ENCODE measurements at regions not wholly inside any gene's neighbourhood (a gene's known extent, or its start where the extent isn't known, plus 50 kb on each side); places are given as distances from the start of the nearest gene placed in this dataset.

DNA sequence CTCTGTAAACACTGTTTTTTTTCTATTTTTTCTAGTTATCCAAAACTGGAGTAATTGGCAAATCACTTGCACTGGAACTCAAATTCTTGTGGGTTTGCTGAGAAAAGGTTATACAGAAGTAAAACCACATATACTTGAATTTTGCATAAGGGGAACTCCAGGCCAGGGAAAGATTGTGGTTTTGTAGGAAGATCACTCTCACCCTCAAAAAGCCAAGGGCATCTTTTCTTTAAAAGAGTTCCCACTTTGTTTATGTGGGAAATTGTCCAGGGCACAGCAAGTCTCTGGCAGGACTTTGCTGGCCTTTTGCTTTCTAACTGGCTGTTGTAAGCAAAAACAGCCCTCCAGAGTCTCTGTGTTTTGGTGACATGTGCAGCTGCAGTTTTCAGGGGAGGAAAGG, 340.3 kb upstream of the RBMS3 start:
- peak overlapping the region in 1 of 2 donors; percentile 9 for H3K4me3 ChIP-seq (ENCODE audit: low read length in 2 of 2)
- peaks cover 10% of the 10 kb centered on the region for H3K4me1 ChIP-seq (ENCODE audit: control insufficient read depth, insufficient read depth, low read length)
- H3K9me3 ChIP-seq (ENCODE audit: control insufficient read depth in 2 of 2, low read length in 2 of 2) = no peaks in the 10 kb centered on the region
- peak overlapping the region; percentile 32 for H3K27ac ChIP-seq (ENCODE audit: low read length)
- no peaks in the 10 kb centered on the region for H3K36me3 ChIP-seq (ENCODE audit: control insufficient read depth in 2 of 2, insufficient read depth in 2 of 2, low read length in 2 of 2)
- no peaks in the 10 kb centered on the region for H3K27me3 ChIP-seq (ENCODE audit: control insufficient read depth in 1 of 2, insufficient read depth in 2 of 2, low read length in 2 of 2)
- no peak overlapping the region for H3K9ac ChIP-seq (ENCODE audit: low read length in 2 of 2)

DNA sequence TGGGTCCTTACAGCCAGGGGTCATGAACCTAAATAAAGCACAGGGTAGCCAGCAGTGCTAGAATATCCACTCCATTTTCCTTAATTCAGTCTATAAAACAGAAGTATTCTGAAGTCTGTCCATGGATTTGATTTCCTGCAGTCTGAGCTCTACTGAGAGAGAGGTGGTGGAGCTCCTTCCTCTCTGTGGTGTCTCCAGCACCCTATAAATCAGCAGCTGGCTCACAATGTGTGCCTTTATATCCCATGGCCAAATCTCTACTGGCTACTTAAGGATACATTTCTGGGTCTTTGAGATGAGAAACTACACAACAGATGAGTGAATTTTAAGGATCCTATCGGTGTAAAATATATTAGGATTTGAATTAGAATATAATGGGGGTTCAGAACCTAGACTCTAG, 339.9 kb upstream of the RBMS3 start:
- Histone ChIP-seq H3K27me3 (ENCODE audit: control insufficient read depth in 1 of 2, insufficient read depth in 2 of 2, low read length in 2 of 2) (no peaks in the 10 kb centered on the region), H3K27ac (ENCODE audit: low read length) (peak overlapping the region; percentile 32), H3K36me3 (ENCODE audit: control insufficient read depth in 2 of 2, insufficient read depth in 2 of 2, low read length in 2 of 2) (no peaks in the 10 kb centered on the region), H3K9me3 (ENCODE audit: control insufficient read depth in 2 of 2, low read length in 2 of 2) (no peaks in the 10 kb centered on the region), H3K4me1 (ENCODE audit: control insufficient read depth, insufficient read depth, low read length) (peaks cover 10% of the 10 kb centered on the region), H3K4me3 (ENCODE audit: low read length in 2 of 2) (peak overlapping the region in 1 of 2 donors; percentile 9), H3K9ac (ENCODE audit: low read length in 2 of 2) (no peak overlapping the region)

DNA sequence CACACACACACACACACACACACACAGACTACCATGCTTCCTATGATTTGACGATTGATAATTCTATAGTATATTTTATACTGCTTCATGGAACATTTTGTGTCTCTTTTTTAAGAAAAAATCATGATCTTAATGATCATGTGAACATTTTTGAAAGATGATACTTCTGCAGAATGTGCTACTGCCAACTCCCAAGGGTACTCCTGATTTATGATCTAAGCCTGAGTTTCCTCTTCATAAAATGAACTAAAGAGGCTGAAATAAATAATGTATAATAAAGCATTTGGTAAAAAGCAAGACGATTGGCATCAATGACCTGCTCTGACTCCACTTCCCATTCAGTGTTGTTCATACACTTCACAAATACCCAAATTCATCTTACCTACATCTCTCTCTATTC, 333.8 kb upstream of the RBMS3 start:
- Histone ChIP-seq H3K9ac (ENCODE audit: low read length in 2 of 2) (no peak overlapping the region), H3K4me3 (ENCODE audit: low read length in 2 of 2) (no peak overlapping the region), H3K9me3 (ENCODE audit: control insufficient read depth in 2 of 2, low read length in 2 of 2) (no peaks in the 10 kb centered on the region), H3K4me1 (ENCODE audit: control insufficient read depth, insufficient read depth, low read length) (no peaks in the 10 kb centered on the region), H3K36me3 (ENCODE audit: control insufficient read depth in 2 of 2, insufficient read depth in 2 of 2, low read length in 2 of 2) (no peaks in the 10 kb centered on the region), H3K27ac (ENCODE audit: low read length) (no peak overlapping the region), H3K27me3 (ENCODE audit: control insufficient read depth in 1 of 2, insufficient read depth in 2 of 2, low read length in 2 of 2) (no peaks in the 10 kb centered on the region)

DNA sequence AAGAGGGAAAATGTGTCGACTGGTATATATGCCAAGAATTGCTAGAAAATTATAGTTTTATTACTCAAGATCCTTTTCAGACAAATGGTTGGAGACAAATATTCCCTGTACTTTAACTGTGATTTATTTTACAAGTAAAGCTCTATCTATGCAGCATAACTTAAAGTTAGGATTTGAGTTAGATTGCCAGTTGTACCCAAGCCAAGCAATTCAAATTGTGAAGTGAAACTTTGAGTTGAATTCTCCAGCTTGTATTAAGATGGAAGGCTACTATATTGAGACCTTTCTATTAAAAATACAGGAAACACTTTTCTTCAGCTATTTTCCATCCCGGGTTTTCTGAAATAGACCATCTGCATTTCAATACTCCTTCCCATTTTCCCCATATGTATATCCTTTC, 333.1 kb upstream of the RBMS3 start:
- Histone ChIP-seq H3K9ac (ENCODE audit: low read length in 2 of 2) (no peak overlapping the region), H3K9me3 (ENCODE audit: control insufficient read depth in 2 of 2, low read length in 2 of 2) (no peaks in the 10 kb centered on the region), H3K4me1 (ENCODE audit: control insufficient read depth, insufficient read depth, low read length) (no peaks in the 10 kb centered on the region), H3K27me3 (ENCODE audit: control insufficient read depth in 1 of 2, insufficient read depth in 2 of 2, low read length in 2 of 2) (no peaks in the 10 kb centered on the region), H3K36me3 (ENCODE audit: control insufficient read depth in 2 of 2, insufficient read depth in 2 of 2, low read length in 2 of 2) (no peaks in the 10 kb centered on the region), H3K4me3 (ENCODE audit: low read length in 2 of 2) (no peak overlapping the region), H3K27ac (ENCODE audit: low read length) (no peak overlapping the region)

DNA sequence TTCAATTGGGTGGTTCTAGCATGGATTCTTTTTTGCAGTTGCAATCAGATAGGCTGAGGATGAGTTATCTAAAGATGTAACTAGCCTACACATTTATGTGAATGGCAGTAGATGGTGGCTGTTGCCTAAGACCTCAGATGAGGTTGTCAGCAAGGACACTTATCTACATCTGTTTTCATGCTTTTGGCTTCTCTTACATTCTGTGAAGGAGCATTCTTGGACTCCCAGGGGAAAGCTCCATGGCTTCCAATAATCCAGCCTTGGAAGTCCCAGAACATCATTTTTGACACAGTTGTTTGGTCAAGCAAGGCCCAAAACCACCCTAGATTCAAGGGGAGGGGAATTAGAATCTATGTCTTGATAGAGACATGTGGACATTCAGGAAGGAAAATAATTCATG, 332.2 kb upstream of the RBMS3 start:
- Histone ChIP-seq H3K4me3 (ENCODE audit: low read length in 2 of 2) (no peak overlapping the region), H3K27ac (ENCODE audit: low read length) (no peak overlapping the region), H3K9me3 (ENCODE audit: control insufficient read depth in 2 of 2, low read length in 2 of 2) (no peaks in the 10 kb centered on the region), H3K9ac (ENCODE audit: low read length in 2 of 2) (no peak overlapping the region), H3K4me1 (ENCODE audit: control insufficient read depth, insufficient read depth, low read length) (no peaks in the 10 kb centered on the region), H3K36me3 (ENCODE audit: control insufficient read depth in 2 of 2, insufficient read depth in 2 of 2, low read length in 2 of 2) (no peaks in the 10 kb centered on the region), H3K27me3 (ENCODE audit: control insufficient read depth in 1 of 2, insufficient read depth in 2 of 2, low read length in 2 of 2) (no peaks in the 10 kb centered on the region)

DNA sequence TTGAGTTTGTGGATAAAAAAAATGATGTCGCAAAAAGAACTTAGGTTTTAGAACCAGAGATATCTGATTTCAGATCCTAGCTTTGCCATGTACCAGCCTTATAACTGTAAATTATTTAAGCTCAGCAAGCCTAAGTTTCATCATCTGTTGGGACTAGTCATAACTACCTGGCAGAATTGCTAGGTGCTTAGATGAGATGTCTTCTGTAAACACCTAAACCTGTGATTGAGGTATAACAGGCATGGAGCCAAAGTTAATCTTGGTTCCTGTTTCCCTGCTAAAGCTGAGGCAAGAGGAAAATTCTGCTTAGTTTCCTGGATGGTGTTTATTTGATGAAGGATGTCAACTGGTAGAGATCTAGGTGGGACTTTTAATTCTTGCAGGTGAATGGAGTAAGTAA, 331.3 kb upstream of the RBMS3 start:
- no peaks in the 10 kb centered on the region for H3K27me3 ChIP-seq (ENCODE audit: control insufficient read depth in 1 of 2, insufficient read depth in 2 of 2, low read length in 2 of 2)
- no peaks in the 10 kb centered on the region for H3K36me3 ChIP-seq (ENCODE audit: control insufficient read depth in 2 of 2, insufficient read depth in 2 of 2, low read length in 2 of 2)
- H3K9ac ChIP-seq (ENCODE audit: low read length in 2 of 2) = no peak overlapping the region
- H3K9me3 ChIP-seq (ENCODE audit: control insufficient read depth in 2 of 2, low read length in 2 of 2) = no peaks in the 10 kb centered on the region
- no peak overlapping the region for H3K27ac ChIP-seq (ENCODE audit: low read length)
- no peaks in the 10 kb centered on the region for H3K4me1 ChIP-seq (ENCODE audit: control insufficient read depth, insufficient read depth, low read length)
- H3K4me3 ChIP-seq (ENCODE audit: low read length in 2 of 2) = no peak overlapping the region

DNA sequence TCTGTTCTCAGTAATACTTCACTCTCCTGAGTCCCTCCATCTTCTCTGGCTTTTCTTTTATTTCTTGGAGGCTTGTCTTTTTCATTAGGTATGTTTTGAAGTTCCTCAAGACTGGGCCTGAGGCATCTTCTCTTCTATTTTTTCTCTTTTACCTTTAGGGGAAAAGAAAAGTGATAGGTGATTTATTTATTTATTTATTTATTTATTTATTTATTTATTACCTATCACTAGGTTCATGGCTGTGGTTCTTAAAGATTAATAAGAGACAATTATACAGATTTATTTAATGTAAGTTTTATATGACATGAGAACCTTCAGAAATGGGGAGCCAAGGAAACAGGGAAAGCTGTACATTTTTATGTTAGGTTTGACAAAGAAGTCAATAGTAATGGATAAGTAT, 330.3 kb upstream of the RBMS3 start:
- H3K4me1 ChIP-seq (ENCODE audit: control insufficient read depth, insufficient read depth, low read length) = no peaks in the 10 kb centered on the region

DNA sequence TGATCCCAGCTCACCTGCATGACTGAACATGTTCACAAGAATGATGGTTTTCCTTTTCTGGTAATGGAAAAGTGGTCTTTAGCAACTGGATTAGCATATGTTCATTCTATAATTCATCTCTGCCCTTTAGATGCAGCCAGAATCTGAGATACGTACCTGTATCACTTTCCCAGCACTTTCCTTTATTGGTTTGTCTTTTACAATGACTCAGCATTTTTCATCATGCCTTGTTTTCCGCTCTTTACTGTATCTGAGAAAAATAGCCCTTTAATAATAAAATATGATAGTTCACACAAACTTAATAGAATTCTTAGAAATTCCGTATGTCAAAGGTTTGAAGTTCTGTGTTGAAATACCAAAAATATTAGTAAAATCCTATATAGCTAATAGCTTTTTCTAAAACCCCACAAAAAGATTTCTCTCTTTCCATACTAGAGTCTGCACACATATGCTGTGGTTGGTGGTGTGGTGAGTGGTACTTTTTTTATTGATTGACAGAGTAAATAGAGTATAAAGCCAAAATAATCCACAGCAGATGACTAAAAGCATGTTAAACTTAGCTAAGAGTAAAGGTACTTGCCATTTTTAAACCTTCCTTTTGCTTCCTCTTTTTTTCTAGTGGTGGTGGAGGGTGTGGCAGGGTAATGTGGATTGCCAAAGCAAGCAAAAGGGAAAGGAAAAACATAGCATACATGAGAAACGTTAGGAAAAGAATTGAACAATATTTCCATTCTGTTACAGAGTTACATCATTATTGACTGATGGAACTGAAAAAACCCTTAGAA, 328.9 kb upstream of the RBMS3 start:
- H3K4me1 ChIP-seq (ENCODE audit: control insufficient read depth, insufficient read depth, low read length) = no peaks in the 10 kb centered on the region
- H3K9me3 ChIP-seq (ENCODE audit: control insufficient read depth in 2 of 2, low read length in 2 of 2) = no peaks in the 10 kb centered on the region
- no peak overlapping the region for H3K27ac ChIP-seq (ENCODE audit: low read length)
- no peak overlapping the region for H3K9ac ChIP-seq (ENCODE audit: low read length in 2 of 2)
- no peaks in the 10 kb centered on the region for H3K27me3 ChIP-seq (ENCODE audit: control insufficient read depth in 1 of 2, insufficient read depth in 2 of 2, low read length in 2 of 2)
- no peak overlapping the region for H3K4me3 ChIP-seq (ENCODE audit: low read length in 2 of 2)
- H3K36me3 ChIP-seq (ENCODE audit: control insufficient read depth in 2 of 2, insufficient read depth in 2 of 2, low read length in 2 of 2) = no peaks in the 10 kb centered on the region

More for the DNA sequence above, 330.3 kb upstream of the RBMS3 start:
- Histone ChIP-seq H3K9ac (ENCODE audit: low read length in 2 of 2) (no peak overlapping the region), H3K27ac (ENCODE audit: low read length) (no peak overlapping the region), H3K36me3 (ENCODE audit: control insufficient read depth in 2 of 2, insufficient read depth in 2 of 2, low read length in 2 of 2) (no peaks in the 10 kb centered on the region), H3K27me3 (ENCODE audit: control insufficient read depth in 1 of 2, insufficient read depth in 2 of 2, low read length in 2 of 2) (no peaks in the 10 kb centered on the region), H3K9me3 (ENCODE audit: control insufficient read depth in 2 of 2, low read length in 2 of 2) (no peaks in the 10 kb centered on the region), H3K4me3 (ENCODE audit: low read length in 2 of 2) (no peak overlapping the region)

DNA sequence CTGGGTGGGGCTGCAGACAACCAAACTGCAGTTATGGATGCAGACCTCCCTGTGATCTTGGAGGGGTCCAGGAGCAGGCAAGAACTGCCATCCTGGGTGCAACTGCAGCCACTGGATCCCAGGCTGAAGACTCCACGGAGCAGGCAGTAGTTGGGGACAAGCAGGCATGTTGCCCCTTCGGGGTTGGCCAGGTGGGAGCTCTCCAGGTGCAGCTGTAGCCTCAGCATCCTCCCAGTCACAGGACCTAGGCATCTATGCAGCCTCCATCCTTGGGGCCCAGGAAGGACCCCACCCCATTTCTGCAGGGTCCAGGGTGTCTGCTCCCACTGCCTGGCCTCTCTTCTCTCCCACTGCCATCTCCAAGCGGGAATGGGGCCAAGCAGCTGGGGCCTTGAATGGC, 322.2 kb upstream of the RBMS3 start:
- H3K4me3 ChIP-seq (ENCODE audit: low read length in 2 of 2) = no peak overlapping the region

DNA sequence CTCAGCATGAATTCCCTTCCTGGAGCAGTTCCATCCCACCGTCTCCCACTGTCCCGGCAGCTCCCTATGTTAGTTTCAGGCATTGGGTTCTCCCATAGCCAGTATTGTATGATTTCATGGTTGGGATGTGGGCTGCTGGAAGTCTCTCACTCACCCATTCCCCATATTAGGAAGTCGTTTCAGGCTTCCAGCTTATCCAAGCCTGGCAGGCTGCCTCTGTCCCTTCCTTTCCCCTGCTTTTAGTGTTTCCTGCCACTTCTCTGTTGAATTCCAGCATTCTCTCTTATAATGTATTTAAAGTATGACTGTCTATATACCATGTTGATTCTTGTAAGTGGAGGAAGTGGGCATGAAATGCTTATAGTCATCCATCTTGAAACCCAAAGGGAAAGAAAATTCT, 309.7 kb upstream of the RBMS3 start:
- Histone ChIP-seq H3K9me3 (ENCODE audit: control insufficient read depth in 2 of 2, low read length in 2 of 2) (peaks cover 0 to 3% of the 10 kb centered on the region in 2 donors), H3K36me3 (ENCODE audit: control insufficient read depth in 2 of 2, insufficient read depth in 2 of 2, low read length in 2 of 2) (no peaks in the 10 kb centered on the region), H3K9ac (ENCODE audit: low read length in 2 of 2) (no peak overlapping the region), H3K27me3 (ENCODE audit: control insufficient read depth in 1 of 2, insufficient read depth in 2 of 2, low read length in 2 of 2) (no peaks in the 10 kb centered on the region), H3K4me3 (ENCODE audit: low read length in 2 of 2) (no peak overlapping the region), H3K4me1 (ENCODE audit: control insufficient read depth, insufficient read depth, low read length) (no peaks in the 10 kb centered on the region), H3K27ac (ENCODE audit: low read length) (no peak overlapping the region)

More for the DNA sequence above, 322.2 kb upstream of the RBMS3 start:
- Histone ChIP-seq H3K9me3 (ENCODE audit: control insufficient read depth in 2 of 2, low read length in 2 of 2) (no peaks in the 10 kb centered on the region), H3K9ac (ENCODE audit: low read length in 2 of 2) (no peak overlapping the region), H3K4me1 (ENCODE audit: control insufficient read depth, insufficient read depth, low read length) (no peaks in the 10 kb centered on the region), H3K27ac (ENCODE audit: low read length) (no peak overlapping the region), H3K27me3 (ENCODE audit: control insufficient read depth in 1 of 2, insufficient read depth in 2 of 2, low read length in 2 of 2) (no peaks in the 10 kb centered on the region), H3K36me3 (ENCODE audit: control insufficient read depth in 2 of 2, insufficient read depth in 2 of 2, low read length in 2 of 2) (no peaks in the 10 kb centered on the region)

DNA sequence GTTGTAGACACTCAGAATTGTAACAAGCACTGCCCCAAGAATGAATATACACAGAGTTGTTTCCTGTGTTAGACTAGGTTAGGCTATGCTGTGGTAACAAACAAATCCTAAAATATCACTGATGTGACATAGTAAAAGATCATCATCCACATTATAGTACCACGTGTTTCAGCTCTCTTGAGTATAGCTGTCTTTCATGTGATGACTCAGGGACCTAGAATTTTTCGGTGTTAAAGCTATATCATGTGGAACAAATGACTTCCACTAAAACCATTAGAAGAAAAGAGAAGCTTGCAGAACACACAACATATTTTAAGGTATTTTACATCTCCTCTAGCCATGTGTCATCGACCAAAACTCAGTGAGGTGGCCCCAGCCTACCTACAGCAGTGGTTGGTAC, 307.9 kb upstream of the RBMS3 start:
- no peak overlapping the region for H3K27ac ChIP-seq (ENCODE audit: low read length)
- H3K4me1 ChIP-seq (ENCODE audit: control insufficient read depth, insufficient read depth, low read length) = no peaks in the 10 kb centered on the region
- H3K4me3 ChIP-seq (ENCODE audit: low read length in 2 of 2) = no peak overlapping the region
- H3K36me3 ChIP-seq (ENCODE audit: control insufficient read depth in 2 of 2, insufficient read depth in 2 of 2, low read length in 2 of 2) = no peaks in the 10 kb centered on the region
- peaks cover 0 to 3% of the 10 kb centered on the region in 2 donors for H3K9me3 ChIP-seq (ENCODE audit: control insufficient read depth in 2 of 2, low read length in 2 of 2)
- no peaks in the 10 kb centered on the region for H3K27me3 ChIP-seq (ENCODE audit: control insufficient read depth in 1 of 2, insufficient read depth in 2 of 2, low read length in 2 of 2)
- no peak overlapping the region for H3K9ac ChIP-seq (ENCODE audit: low read length in 2 of 2)

Measured in stomach smooth muscle (tissue), 2 donors.